Occipital lobe (tissue), 1 donor: ENCODE measurements at regions not wholly inside any gene's neighbourhood (a gene's known extent, or its start where the extent isn't known, plus 50 kb on each side); places are given as distances from the start of the nearest gene placed in this dataset.

Source experiments
- DNase-seq: peaks from one replicate; lab custom pipeline; 2025; lab: John Stamatoyannopoulos, UW

- no peak for DNase-seq
Measured at GRCh38 chr22:49588739-49589138, 238.9 kb downstream of the BRD1 start.

GRCh38 chr22:49587987-49588386, 239.7 kb downstream of the BRD1 start:
- DNase-seq, result no peak

GRCh38 chr22:49587421-49587820, 240.3 kb downstream of the BRD1 start:
- no peak for DNase-seq

DNA sequence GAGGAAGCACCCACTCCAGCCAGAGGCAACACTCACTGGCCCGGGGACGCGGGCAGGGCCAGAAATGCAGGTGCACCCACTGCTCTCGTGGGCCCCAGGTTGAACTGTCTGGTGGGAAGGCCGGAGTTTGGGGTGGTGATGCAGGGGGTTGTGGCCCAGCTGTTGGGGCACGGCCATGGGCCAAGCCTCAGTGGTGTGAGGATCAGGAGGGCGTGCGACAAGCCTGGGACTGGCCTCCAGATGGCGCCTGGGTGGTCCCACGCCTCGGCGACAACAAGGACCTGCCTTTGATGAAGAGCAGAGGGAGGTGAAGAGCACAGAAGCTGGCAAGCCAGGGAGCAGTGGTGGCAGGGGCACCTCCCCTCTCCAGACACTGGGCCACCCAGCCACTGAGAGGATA, 240.8 kb downstream of the BRD1 start:
- no peak for DNase-seq

DNA sequence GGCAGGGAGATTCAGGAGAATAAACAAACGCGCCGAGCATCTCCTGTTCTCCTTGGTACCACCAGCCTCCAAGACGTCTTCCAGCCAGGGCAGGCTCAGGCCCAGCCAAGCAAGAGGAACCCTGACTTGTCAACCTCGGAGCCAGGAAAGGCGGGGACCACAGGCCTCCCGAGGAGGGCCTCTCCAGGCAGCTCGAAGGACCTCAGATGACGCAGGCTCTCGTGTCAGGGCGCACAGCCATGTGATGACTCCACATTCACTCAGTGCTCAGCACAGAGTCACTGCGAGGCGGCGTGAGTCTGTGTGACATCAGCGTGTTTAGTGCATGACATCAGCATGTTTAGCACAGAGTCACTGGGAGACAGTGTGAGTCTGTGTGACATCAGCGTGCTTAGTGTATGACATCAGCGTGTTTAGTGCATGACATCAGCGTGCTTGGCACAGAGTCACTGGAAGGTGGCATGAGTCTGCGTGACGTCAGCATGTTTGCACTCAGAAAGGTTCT, 241.4 kb downstream of the BRD1 start:
- no peak for DNase-seq

DNA sequence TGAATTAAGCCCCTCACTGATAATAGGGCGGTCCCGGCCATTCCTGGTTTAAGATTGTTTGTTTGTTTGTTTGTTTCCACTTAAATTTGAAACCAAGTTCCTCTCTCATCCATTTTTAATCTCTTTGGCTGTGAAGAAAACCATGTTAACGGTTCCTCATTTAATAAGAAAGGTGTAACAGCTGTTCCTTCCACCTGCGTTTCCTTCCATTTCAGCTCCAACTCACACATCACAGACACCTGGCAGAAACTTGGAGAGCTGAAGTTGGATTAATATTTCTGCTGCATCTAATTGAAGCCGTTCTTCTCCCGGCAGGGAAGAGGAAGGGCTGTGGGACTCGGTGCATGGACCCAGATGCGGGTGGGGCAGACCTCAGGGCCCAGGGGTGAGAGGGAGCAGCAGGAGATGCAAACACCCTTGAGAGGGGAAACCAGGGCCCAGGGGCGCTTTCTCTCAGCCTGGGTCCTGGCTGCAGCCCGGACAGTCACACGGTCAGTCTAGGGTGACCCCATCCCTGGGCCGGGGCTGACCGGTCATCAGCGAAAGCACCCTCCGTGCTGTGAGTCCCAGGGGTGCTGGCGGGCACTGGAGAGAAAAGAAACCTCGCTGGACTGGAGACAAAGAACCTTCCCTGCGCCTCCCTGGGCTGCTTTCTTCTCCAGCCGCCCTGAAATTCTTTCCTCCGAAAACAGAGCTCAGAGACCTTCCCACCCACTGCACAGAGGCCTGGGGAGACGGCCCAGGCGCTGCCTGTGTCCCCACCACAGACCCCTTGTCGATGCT, 242.0 kb downstream of the BRD1 start:
- no peak for DNase-seq

GRCh38 chr22:49583886-49584505, 243.7 kb downstream of the BRD1 start:
- no peak for DNase-seq

DNA sequence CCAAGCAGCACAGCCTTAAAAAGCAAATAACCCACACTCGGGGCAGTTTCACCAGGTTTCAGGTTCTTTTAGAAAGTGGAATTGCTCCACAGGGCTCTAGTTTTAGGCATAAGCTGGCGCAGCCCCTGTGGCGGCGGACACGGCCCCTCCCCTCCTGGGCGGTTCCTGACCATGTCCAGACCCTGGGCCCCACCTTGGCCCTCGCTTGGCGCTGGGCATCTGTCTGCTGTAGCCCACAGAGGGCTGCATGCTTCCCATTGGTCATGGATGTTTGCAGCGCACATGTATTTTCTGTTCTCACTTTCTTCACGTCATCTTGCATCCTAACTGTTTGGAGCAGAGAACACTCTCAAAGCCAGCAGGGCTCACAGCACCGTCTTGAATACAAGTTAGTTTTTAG, 244.3 kb downstream of the BRD1 start:
- DNase-seq, result no peak

DNA sequence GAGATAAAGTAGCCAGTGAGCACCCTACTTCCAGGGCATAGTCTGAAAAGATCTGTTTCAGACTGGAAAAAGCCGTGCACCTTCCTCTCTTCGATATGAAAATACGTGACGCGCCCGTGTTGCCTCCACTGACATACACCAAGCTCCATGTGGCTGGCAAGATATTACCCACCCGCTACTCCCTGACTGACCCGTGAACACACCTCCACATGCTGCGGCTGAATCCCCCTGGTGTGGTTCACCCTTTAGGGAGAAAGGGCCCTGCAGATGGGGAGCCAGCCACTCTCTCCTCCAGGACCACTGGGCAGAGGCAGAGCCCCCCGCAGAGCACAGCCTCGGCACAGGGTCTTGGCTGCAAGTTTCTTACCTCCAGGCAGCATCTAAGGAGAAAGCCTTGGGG, 245.0 kb downstream of the BRD1 start:
- no peak for DNase-seq

GRCh38 chr22:49582181-49582580, 245.5 kb downstream of the BRD1 start:
- DNase-seq, result peak; percentile 16

DNA sequence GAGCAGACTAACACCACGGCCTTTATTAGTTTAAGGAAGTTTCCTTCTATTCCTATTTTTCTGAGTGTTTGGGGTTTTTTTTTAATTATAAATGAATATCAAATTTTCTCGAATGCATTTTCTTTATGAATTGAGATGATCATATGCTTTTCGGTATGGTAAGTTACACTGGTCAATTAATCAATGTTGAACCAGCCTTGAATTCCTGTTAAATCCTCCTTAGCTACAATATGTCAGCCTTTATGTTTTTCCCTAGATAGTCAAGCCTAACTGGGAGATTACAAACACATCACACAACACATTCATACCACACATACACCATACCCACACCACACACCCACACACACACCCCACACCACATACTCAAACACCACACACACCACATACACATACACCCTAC, 247.6 kb downstream of the BRD1 start:
- DNase-seq, result no peak

DNA sequence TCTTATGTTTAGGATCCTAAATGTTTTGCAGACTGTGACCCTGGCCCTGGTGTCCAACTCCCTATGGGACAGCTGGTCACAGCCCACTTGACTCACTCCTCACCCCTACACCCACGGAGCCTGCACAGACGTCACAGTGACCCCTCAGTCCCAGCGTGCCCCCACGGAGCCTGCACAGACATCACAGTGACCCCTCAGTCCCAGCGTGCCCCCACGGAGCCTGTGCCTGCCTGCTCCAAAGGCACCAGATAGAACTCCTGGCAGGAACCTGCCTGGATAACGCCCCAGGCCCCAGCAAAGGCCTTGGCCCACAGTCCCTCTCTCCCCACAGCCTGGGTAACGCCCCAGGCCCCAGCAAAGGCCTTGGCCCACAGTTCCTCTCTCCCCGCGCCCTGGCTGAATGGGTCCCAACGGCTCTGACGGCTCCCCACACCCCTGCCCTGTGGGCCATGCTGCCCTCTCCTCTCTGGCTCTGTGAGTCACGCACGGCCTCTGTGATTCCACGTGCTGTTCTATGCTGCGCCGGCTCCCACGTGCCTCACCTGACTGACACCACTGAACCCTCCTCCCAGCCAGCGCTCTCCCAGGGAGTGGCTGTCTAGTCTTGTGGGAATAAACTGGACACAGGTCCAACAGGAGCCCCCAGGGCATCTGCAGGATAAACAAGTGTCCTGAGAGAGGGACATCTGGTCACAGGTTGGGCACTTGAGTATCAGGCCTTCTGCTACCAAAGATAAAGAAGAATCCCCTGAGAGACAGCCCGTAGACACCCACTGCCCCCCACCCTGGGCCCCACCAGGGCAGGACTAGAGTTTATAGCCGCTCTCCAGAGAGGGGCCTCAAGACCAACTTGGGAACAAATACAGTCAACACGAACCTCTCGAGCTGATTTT, 250.3 kb downstream of the BRD1 start:
- no peak for DNase-seq

DNA sequence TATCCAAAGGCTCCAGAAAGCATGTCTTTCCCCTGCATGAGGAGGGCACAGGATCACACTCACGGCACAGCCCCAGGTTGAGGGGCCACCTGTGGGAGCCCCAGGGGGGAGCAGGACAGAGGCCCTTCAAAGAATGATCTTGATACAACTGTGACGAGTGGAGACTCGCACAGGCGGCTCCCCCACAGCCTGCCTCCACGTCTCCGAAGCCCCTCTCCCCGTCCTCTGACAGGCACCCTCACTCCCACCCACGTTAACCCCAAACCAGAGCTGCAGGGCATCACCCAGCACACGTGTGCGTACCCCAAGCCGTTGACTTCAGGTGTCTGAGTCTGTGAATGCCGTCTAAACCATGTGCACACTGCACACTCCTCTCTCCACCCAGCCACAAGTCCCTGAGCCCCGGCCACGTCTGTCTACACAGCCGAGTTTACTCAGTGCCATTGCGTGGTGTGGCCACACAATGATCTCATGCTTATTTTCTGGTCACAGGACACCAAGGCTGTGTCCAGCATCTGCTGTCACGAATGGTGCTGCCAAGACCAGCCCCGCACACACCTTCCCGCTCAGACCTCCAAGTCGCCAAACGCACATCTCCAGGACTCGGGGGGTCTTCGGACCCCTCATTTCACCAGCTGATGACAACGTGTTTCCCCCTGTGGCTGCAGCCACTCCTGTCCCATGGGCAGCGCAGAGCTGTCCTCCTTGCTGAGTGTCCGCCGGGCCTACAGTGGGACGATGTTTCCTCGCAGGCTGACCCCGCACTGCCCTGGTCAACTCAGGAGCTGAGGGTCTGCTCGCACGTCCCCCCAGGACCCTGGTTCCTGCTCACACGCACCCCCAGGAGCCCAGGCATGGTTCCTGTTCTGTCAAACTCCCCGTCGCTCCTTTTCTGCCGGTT, 251.2 kb downstream of the BRD1 start:
- no peak for DNase-seq

- no peak for DNase-seq
Measured at GRCh38 chr22:49575703-49576081, 252.0 kb downstream of the BRD1 start.

DNA sequence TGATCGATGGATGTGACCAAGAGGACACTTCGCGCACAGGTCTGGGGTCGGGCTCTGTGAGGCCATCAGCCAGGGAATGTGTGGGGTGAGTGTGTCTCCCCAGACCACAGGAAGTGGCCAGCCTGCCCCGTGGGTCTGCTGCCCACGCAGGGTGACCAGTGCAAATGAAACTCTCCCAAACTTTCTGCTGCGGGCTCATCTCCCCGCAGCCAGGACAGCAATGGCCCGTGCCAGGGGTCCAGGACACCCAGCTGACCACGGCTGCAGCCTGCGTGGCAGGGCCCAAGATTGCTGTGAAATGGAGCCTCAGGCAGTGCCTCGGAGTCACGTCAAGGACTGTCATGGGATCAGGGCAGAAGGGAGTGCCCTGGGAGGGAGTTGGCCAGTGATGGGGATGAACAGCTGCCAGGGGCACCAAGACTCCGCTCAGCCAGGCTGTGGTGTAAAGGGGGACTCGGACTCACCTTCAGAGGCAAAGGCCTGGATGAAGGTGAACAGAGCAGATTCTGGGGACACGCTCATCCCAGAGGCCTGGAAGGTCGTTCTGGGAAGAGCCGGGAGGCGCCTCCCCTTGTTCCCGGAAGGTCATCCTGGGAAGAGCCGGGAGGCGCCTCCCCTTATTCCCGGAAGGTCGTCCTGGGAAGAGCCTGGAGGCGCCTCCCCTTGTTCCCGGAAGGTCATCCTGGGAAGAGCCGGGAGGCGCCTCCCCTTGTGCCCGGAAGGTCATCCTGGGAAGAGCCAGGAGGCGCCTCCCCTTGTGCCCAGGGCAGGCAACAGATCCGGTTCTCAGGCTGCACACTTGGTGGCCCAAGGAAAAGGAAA, 252.6 kb downstream of the BRD1 start:
- no peak for DNase-seq

DNA sequence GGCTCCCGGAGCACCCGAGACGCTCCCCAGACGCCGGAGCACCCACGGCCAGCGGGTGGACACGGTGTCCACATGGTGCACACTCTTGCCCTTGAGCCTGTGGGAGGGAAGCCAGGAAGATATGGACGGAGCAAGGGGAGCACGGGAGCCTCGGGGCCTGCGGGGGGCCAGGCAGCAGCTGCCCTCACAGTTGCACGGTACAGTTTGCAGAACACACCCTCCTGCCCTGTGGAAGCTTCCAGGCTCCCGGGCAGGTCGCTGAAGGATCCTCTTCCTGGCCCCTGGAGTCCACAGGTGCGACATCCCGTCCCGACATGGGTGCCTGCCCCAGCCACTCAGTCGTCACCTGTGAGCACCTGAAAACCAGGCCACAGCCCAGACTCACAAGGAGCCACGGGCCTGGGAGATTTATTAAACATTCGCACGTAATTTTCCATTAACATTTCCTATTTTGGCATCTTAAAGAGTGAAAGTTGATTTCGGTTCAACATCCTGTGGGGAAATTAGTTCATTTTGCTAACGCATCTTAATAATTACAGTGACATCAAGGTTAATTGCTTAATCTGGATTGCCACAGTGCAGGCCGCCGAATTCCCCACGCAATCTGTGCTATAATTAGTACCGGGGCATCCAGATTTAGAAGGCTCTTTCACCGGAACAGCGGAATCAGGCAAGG, 253.3 kb downstream of the BRD1 start:
- DNase-seq, result no peak

- DNase-seq, result no peak
Measured at GRCh38 chr22:49573109-49573765, 254.4 kb downstream of the BRD1 start.

DNA sequence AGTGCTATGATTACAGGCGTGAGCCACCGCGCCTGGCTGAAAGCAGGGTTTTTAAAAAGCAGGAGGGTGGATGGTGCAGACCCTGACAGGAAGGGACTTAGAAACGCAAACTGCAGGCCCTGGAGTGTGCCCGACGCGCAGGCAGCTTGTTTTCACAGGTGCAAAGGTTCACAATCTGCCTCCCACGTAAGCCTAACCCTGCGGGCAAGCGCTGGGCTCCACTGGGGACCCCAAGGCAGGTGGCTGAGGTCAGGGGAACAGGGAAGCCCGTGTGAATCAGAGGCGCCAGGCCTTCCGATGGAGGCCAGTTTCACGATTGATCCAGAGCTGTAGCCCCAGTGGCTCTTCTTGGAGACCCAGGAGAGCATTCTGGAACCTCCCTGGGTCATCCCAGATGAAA, 256.3 kb downstream of the BRD1 start:
- no peak for DNase-seq
